LoVo (cell line): ENCODE measurements at regions not wholly inside any gene's neighbourhood (a gene's known extent, or its start where the extent isn't known, plus 50 kb on each side); places are given as distances from the start of the nearest gene placed in this dataset.
"Not testable (repeated sequence)": the region's sequence is repeated elsewhere in the genome, so short reads cannot be mapped to it uniquely, and the experiment has no call there.

ENCODE experiments used
- DNase-seq: peaks from one replicate; pipeline ENCODE4 v3.0.0-alpha.2; 2016; ENCODE audit warnings: low spot score

DNA sequence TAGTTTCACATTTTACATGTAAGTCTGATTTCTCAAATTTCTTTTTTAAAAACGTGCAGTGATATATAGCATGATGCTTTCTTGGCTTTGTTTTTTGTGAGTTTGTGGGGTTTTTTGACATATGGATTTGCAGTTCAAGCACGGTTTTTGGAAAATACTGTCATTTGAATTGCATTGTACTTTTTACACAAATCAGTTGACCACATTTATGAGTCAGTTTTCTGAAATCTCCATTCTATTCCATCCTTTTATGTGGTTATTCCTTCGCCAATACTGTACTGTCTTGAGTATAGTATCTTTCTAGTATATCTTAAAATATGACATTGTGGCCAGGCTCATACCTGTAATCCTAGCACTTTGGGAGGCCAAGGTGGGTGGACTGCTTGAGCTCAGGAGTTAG, 890.0 kb upstream of the CITED2 start:
- DNase-seq, result no peak

- DNase-seq, result not testable (repeated sequence)
Observed at GRCh38 chr6:140258302-140258701, 883.9 kb upstream of the CITED2 start.

DNA sequence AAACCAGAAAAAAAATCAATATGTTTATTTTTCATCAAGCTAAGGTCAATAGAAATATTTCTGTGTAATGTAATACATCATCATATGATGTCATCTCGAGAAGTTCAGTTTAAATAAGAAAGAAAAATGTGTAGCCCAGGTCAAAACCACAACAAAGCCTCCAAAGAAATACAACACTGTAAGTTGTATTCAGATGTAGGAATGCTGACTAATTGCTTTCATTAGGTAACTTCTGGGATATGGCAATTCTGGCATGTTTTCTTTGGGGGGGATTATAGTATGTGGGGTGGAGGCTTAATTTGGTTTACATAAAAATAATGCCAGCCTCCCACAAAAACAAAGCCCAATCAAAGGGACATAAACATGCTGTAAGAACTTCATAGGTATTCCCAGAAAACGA, 881.8 kb upstream of the CITED2 start:
- no peak for DNase-seq

DNA sequence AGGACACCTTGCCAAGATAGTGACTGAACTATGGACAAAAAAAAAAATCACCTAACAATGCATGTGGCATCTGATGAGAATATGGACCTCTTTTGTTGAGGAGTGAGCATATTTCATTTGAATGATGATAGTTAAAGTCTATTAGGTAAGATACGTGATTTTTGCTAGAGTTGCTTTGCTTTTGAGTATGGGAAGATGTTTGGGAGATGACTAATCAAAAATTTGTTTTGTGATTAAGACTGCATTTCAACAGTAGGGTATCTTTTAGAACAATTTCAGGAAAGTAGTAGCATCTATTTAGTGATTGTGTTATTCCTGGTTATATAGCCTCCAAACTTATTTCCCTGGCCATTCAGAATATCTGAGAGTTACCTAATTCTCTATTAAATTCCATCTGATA, 878.6 kb upstream of the CITED2 start:
- no peak for DNase-seq

DNA sequence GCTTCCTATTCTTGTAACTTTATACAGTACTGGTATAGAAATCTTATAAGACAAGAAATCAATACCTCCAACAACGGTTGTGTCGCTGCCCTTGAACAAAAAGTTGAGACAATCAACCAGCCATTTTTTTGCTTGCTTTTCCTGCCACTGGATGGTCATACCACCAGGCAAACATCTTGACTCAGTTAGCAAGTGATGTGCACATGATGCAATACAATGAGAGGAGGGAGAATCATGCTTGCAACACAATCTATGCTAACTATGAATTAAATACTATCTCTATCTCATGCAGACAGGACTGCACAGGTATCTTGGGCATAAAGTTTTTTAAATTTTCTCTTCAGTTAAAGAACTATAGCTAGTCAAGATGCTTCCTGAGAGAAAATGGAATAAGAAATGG, 877.7 kb upstream of the CITED2 start:
- DNase-seq, result no peak

GRCh38 chr6:140245296-140246040, 871.0 kb upstream of the CITED2 start:
- DNase-seq, result no peak

- no peak for DNase-seq
Observed at GRCh38 chr6:140237251-140237650, 862.8 kb upstream of the CITED2 start.

DNA sequence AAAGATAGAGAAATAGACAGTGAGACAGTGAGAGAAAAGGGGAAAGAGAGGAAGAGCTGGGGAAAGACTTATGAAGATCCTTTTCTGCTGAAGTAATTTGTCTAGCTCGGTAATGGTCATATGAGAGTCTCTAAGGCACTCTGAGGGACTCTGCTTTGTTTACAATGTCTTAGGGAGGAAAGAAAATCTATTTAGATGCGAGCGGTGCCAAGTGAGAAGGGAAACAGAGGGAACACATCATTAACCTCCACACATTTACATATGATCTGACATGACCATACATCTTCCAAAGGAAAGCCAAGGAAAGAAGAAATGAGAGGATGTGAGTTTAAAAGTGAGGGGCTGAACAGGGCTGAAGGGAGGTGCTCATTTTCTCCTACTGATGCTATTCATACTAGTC, 862.3 kb upstream of the CITED2 start:
- no peak for DNase-seq

- no peak for DNase-seq
Observed at GRCh38 chr6:140230282-140230681, 855.8 kb upstream of the CITED2 start.

DNA sequence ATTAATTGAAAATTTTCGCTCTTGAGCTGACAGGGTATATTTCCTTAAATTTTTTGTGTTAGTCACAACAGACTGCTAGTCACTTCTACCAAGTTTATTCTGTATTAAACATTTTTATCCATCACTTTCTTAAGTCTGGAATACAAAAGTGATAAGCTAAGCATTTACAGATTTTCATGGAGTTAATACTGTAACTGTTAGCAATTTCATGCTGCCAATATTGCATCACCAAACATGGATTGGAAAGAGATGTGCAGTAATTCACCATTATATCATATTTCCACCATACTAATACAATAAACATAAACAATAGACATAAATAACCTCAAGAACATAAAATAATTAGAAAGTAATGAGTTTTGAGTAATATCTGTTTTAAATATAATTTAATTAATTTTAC, 854.0 kb upstream of the CITED2 start:
- DNase-seq, result no peak

- DNase-seq, result no peak
Observed at GRCh38 chr6:140226637-140227036, 852.2 kb upstream of the CITED2 start.

DNA sequence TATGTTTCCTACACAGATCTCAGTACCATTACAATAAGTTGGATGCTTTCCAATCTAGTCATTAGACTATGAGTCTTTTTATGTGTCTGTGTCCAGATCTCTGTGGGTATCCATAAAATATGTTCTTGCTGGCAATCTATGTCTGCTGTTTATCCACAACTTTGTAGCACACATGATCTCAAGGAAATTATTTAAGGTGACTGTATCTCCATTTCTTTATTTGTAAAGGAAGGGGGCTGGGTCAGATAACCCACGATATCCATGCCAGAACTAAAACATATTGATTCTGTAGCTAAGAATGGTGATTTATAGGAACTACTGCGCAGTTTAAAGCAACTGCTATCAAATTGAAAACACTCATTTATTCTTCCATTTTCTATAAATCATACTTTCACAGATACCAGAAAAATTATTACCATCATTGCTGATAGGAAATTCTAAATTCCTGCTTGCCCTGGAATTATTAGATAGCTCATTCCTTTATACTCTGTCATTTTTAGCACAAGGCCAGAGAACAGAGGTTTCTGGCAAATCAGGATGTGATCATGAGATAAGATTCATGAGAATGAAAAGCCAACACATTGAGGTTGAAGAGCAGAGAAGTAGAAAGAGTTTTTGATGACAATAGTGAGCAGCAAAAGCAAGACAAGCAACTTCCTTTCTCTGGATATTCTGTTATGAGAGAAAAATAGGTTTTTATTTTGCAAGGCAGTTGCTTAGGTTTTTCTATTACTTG, 851.4 kb upstream of the CITED2 start:
- no peak for DNase-seq

GRCh38 chr6:140217283-140217682, 842.8 kb upstream of the CITED2 start:
- DNase-seq, result no peak

- no peak for DNase-seq
Observed at GRCh38 chr6:140209775-140210174, 835.3 kb upstream of the CITED2 start.

DNA sequence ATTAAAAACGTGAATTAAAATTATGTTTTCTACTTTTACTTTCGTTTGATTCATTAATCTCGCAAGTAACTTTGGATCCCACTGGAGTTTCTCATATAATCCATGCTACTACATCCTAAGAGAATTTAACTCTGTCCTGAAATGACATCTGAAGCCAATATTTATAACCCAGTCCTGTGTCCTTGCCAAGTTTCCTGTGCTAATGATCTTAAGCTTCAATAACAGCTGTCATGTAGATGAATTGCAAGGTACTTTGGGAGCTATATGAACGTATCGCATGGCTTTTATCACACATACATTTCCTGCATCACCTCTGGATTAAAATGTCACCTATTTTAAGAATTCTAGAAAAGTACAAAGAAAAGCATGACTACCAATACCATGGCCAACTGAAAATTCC, 833.8 kb upstream of the CITED2 start:
- no peak for DNase-seq

DNA sequence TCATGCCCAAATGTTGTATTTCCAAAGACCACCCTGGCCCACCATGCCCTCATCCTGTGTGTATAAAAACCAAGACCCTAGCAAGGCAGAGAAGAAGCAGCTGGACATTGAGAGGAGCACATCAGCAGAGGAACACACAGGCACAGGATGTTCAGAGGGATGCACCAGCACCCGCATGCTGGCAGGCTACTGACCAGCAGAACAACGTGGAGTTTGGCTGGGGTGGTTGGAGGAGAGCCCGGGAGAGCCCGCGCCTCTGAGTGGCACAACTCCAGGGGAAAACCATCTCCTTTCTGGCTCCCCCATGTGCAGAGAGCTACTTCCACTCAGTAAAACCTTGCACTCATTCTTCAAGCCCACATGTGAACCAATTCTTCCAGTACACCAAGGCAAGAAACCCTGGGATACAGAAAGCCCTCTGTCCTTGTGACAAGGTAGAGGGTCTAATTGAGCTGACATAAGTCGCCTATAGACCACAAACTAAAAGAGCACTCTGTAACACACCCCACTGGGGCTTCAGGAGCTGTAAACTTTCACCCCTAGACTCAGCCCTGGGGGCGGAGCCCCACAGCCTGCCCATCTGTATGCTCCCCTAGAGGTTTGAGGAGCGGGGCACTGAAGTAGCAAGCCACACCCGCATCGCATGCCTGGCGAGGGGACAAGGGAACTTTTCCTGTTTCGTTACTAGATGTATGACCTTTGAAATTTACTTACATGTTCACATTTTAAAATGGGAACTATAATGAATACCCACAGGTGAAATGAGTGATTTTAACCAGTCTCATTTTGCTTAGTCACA, 831.5 kb upstream of the CITED2 start:
- no peak for DNase-seq

- DNase-seq, result no peak
Observed at GRCh38 chr6:140204154-140204553, 829.7 kb upstream of the CITED2 start.

DNA sequence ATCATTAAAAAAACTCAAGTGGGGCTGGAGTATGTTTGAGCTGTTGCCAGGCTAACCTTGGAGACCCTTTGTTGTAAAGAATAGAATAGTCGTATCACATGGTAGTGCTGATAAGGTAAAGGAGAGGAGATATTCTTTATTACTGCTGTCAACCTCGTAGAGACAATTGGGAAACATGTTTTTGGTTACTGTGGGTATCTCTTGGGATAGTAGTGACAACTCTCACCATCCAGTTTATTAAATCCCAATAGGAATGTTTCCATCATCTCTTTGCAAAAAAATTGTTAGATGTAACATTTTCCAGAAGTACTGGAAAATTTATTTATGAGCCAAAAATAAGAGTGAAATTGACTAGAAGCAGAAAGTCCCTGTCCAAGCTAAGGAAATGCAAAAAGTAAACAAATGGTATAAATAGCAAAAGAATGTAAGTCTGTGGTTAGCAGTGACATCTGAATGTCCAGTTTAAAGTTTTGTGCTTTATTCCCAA, 829.3 kb upstream of the CITED2 start:
- no peak for DNase-seq

DNA sequence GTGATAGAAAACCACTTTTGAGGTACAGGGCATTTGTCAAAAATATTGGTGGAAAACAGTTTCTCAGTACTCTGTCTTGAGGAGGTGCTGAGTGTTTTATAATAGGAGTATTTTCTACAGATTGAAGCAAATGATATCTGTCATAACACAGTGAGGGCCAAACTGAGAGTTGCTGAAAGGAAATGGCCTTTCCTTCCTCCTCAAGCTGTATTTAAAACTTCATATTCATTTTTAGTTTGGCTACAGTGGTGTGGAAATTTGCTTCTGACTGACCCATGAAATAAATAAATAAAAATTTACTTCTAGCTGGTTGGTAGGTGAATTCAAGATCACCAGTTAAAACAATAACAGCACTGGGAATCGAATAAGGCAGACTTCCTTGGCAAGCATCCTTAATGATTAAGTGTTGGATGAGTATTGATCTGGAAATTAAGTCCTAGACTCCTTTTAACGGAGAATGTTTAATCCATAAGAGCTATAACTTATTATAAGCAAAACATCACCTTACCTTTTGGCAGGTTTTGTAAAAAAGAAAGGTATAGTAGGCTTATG, 828.6 kb upstream of the CITED2 start:
- DNase-seq, result no peak

DNA sequence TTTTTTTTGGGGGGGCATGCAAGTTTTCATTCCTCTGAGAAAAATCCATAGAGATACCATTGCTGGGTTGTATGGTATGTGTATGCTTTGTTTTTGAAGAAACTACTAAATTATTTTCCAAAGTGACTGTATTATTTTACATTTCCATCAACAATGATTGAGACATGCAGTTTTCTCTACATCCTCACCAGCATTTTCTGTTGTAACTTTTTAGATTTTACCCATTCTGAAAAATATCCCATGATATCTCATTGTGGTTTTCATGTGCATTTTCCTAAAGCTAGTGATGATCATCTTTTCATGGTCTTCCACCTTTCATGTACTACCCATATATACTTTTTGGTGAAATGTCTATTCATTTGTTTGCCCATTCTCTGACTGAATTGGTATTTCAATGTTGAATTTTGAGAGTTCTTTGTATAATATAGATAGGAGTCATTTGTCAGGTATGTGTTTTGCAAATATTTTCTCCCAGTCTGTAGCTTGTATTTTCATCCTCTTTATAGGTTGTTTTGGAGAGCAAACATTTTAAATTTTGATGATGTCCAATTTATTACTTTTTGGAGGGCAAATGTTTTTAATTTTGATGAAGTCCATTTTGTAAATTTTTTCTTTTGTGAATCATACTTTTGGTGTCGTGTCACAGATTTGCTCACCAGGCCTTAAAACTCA, 827.5 kb upstream of the CITED2 start:
- DNase-seq, result no peak

GRCh38 chr6:140193269-140193668, 818.8 kb upstream of the CITED2 start:
- DNase-seq, result no peak

- no peak for DNase-seq
Observed at GRCh38 chr6:140192018-140192417, 817.6 kb upstream of the CITED2 start.
